IMR-90 (cell line): ENCODE measurements at regions not wholly inside any gene's neighbourhood (a gene's known extent, or its start where the extent isn't known, plus 50 kb on each side); places are given as distances from the start of the nearest gene placed in this dataset.

ENCODE experiments used
- ATAC-seq: fragments of 200-7000 bp; cut with Tn5 transposase; 2 replicates; pipeline ENCODE4 v1.9.1; 2020; ENCODE audit warnings: low read depth, mild to moderate bottlenecking, moderate library complexity
- BruUV-seq: library from RNA; stranded (reverse); fragments of 400-500 nt; replicated peaks from 2 replicates; lab custom pipeline; 2021; lab: Mats Ljungman, UMichigan
- CTCF ChIA-PET: fragments of 300-600 bp; formaldehyde crosslinking; extraction: SDS; loops from one replicate; lab custom pipeline; 2021; ENCODE audit warnings: antibody characterized with exemption; lab: Yijun Ruan, JAX
- POLR2A ChIA-PET: fragments of 300-600 bp; sonication (Branson Sonifier 250); formaldehyde crosslinking; loops from one replicate; lab custom pipeline; 2022; ENCODE audit warnings: antibody characterized with exemption; ENCODE audit not compliant: unreplicated experiment; lab: Charles Lee
- DNase-seq: peaks from one replicate; pipeline ENCODE4 v3.0.0; 2013
- H2AFZ ChIP-seq: replicated peaks from 2 replicates; pipeline ENCODE3; 2013; ENCODE audit warnings: low read length, mild to moderate bottlenecking; ENCODE audit not compliant: poor library complexity
- H2AK5ac ChIP-seq: 2 replicates; pipeline ENCODE4 v1.6.1; 2013; ENCODE audit warnings: low read depth, low read length, inconsistent platforms
- H2AK9ac ChIP-seq: replicated peaks from 2 replicates; pipeline ENCODE3; 2013; ENCODE audit warnings: mild to moderate bottlenecking, low read depth, low read length, moderate library complexity; ENCODE audit not compliant: poor library complexity
- H2BK120ac ChIP-seq: 2 replicates; pipeline ENCODE4 v1.6.1; 2013; ENCODE audit warnings: low read depth, low read length, inconsistent platforms
- H2BK15ac ChIP-seq: 3 replicates; pipeline ENCODE4 v1.6.1; 2013; ENCODE audit warnings: low read depth, low read length, inconsistent platforms
- H2BK20ac ChIP-seq: 2 replicates; pipeline ENCODE4 v1.6.1; 2013; ENCODE audit warnings: low read depth, mild to moderate bottlenecking, inconsistent platforms, low read length, moderate library complexity
- H2BK5ac ChIP-seq: 2 replicates; pipeline ENCODE4 v1.6.1; 2013; ENCODE audit warnings: mild to moderate bottlenecking, low read depth, low read length, inconsistent platforms; ENCODE audit not compliant: poor library complexity, severe bottlenecking
- H3K14ac ChIP-seq: replicated peaks from 2 replicates; pipeline ENCODE4 v1.6.1; 2013; ENCODE audit warnings: low read depth, low read length, inconsistent platforms
- H3K18ac ChIP-seq: 2 replicates; pipeline ENCODE4 v1.6.1; 2013; ENCODE audit warnings: low read depth, low read length, control low read depth
- H3K23ac ChIP-seq: 2 replicates; pipeline ENCODE4 v1.6.1; 2013; ENCODE audit warnings: low read depth, low read length, inconsistent platforms
- H3K27ac ChIP-seq: 2 replicates; pipeline ENCODE4 v1.5.1; 2013; ENCODE audit warnings: mild to moderate bottlenecking, control low read depth, low read length; ENCODE audit not compliant: insufficient read depth
- H3K27me3 ChIP-seq: 2 replicates; pipeline ENCODE4 v1.6.1; 2013; ENCODE audit warnings: low read length; ENCODE audit not compliant: control insufficient read depth, insufficient read depth
- H3K36me3 ChIP-seq: 2 replicates; pipeline ENCODE4 v1.6.1; 2013; ENCODE audit warnings: low read length, mixed read lengths; ENCODE audit not compliant: control insufficient read depth, insufficient read depth
- H3K4ac ChIP-seq: 2 replicates; pipeline ENCODE4 v1.6.1; 2013; ENCODE audit warnings: low read depth, low read length, inconsistent platforms
- H3K4me1 ChIP-seq: 2 replicates; pipeline ENCODE4 v1.6.1; 2013; ENCODE audit warnings: low read length, mixed read lengths; ENCODE audit not compliant: control insufficient read depth, insufficient read depth
- H3K4me2 ChIP-seq: 2 replicates; pipeline ENCODE4 v1.6.1; 2013; ENCODE audit warnings: low read depth, mild to moderate bottlenecking, control low read depth, low read length, moderate library complexity
- H3K4me3 ChIP-seq: 2 replicates; pipeline ENCODE4 v1.5.1; 2013; ENCODE audit warnings: low read depth, mild to moderate bottlenecking, control low read depth, low read length, moderate library complexity; ENCODE audit not compliant: insufficient read depth
- H3K56ac ChIP-seq: 2 replicates; pipeline ENCODE4 v1.6.1; 2013; ENCODE audit warnings: low read length, inconsistent platforms; ENCODE audit not compliant: insufficient read depth; ENCODE audit errors: extremely low read depth
- H3K79me1 ChIP-seq, 2 experiments: 2 replicates each; pipeline ENCODE4 v1.6.1; 2013; ENCODE audit warnings: low read length in 2 of 2, inconsistent platforms in 1 of 2, low read depth in 1 of 2
- H3K9ac ChIP-seq: 2 replicates; pipeline ENCODE4 v1.6.1; 2013; ENCODE audit warnings: low read depth, low read length, control low read depth
- H3K9me1 ChIP-seq: 2 replicates; pipeline ENCODE4 v1.6.1; 2013; ENCODE audit warnings: low read length, inconsistent platforms; ENCODE audit not compliant: insufficient read depth
- H3K9me3 ChIP-seq: 2 replicates; pipeline ENCODE4 v1.6.1; 2013; ENCODE audit warnings: low read length; ENCODE audit not compliant: control insufficient read depth, insufficient read depth
- H4K20me1 ChIP-seq: 2 replicates; pipeline ENCODE4 v1.6.1; 2013; ENCODE audit warnings: low read length, inconsistent platforms; ENCODE audit not compliant: insufficient read depth
- H4K5ac ChIP-seq: 2 replicates; pipeline ENCODE4 v1.6.1; 2013; ENCODE audit warnings: mild to moderate bottlenecking, low read depth, low read length, control low read depth
- H4K8ac ChIP-seq, 2 experiments: 2 replicates each; pipeline ENCODE4 v1.6.1; 2013; ENCODE audit warnings: low read depth in 2 of 2, low read length in 2 of 2, control low read depth in 1 of 2, inconsistent platforms in 1 of 2
- H4K91ac ChIP-seq: 2 replicates; pipeline ENCODE4 v1.6.1; 2013; ENCODE audit warnings: low read depth, low read length, inconsistent platforms; ENCODE audit not compliant: insufficient read depth
- BHLHE40 ChIP-seq: fragments of 150-350 bp; IDR thresholded peaks from 2 replicates; pipeline ENCODE4 v1.6.1; 2016; ENCODE audit warnings: mild to moderate bottlenecking, low read depth, low read length
- CEBPB ChIP-seq: IDR thresholded peaks from 2 replicates; pipeline ENCODE4 v1.6.1; 2012; ENCODE audit warnings: low read depth, low read length, improper control_type of control experiment
- MAFK ChIP-seq: IDR thresholded peaks from 2 replicates; pipeline ENCODE4 v1.6.1; 2012; ENCODE audit warnings: low read depth, low read length, improper control_type of control experiment
- WGBS, 2 experiments: methylation state at CpG; one replicate each; pipeline versions ENCODE4 v1.1.5 to v1.1.7; 2013; ENCODE audit warnings: missing lambda C conversion rate in 2 of 2; ENCODE audit not compliant: insufficient read length in 1 of 2; ENCODE audit errors: extremely low coverage in 2 of 2; 5-methylcytosine and 5-hydroxymethylcytosine counted together
- dilution Hi-C: fragments of 300-500 bp; cut with HindIII; formaldehyde crosslinking; loops from one replicate; pipeline ENCODE4 v1.14.3; 2018; ENCODE audit warnings: low sequenced_read_pairs; ENCODE audit not compliant: unreplicated experiment
- in situ Hi-C: fragments of 300-500 bp; cut with MboI; formaldehyde crosslinking; loops from 3 replicates; pipeline ENCODE4 v1.14.3; 2019; ENCODE audit warnings: low sequenced_read_pairs, inconsistent platforms, mixed read lengths
- intact Hi-C: fragments of 100-400 bp; cut with micrococcal nuclease; formaldehyde crosslinking; loops from 2 replicates; pipeline ENCODE4 v1.10.0; 2022

GRCh38 chr4:146119845-146120404 lies 55.6 kb upstream of the LSM6 start:
- H3K9me3 ChIP-seq = no peaks in the 10 kb centered on the region
- no peak overlapping the region for H3K56ac ChIP-seq
- H3K79me1 ChIP-seq = no peaks in the 10 kb centered on the region
- intact Hi-C loops = no loop called here
- H3K23ac ChIP-seq = no peak overlapping the region
- dilution Hi-C loops = no loop called here
- H3K4ac ChIP-seq = no peak overlapping the region
- in situ Hi-C loops = no loop called here
- no peak overlapping the region for H2AK5ac ChIP-seq
- no peak overlapping the region for H3K27ac ChIP-seq
- H4K91ac ChIP-seq = no peak overlapping the region
- no peak overlapping the region for H2BK120ac ChIP-seq
- H2AFZ ChIP-seq = no peak overlapping the region
- ChIA-PET CTCF (no interaction called here), POLR2A (no interaction called here)
- H3K18ac ChIP-seq = no peak overlapping the region
- no peak overlapping the region for H3K4me3 ChIP-seq
- H2BK5ac ChIP-seq = no peak overlapping the region
- WGBS, 2 experiments = no CpG with 5 or more reads among the region's 6 CpGs
- no peak overlapping the region for H3K9ac ChIP-seq
- H3K14ac ChIP-seq = no peak overlapping the region
- H3K36me3 ChIP-seq = no peaks in the 10 kb centered on the region
- no peaks in the 10 kb centered on the region for H3K9me1 ChIP-seq
- H4K20me1 ChIP-seq = no peaks in the 10 kb centered on the region
- peaks cover 1% of the 10 kb centered on the region; the same call in 1 of the 2 replicates for H3K27me3 ChIP-seq
- no peak overlapping the region for H2BK15ac ChIP-seq
- no peak for ATAC-seq
- no peak overlapping the region for H4K8ac ChIP-seq
- H4K5ac ChIP-seq = no peak overlapping the region
- BruUV-seq = no TSS peak
- H3K4me1 ChIP-seq = no peaks in the 10 kb centered on the region
- no peak overlapping the region for H3K4me2 ChIP-seq
- no peak overlapping the region for H2AK9ac ChIP-seq
- TF ChIP-seq MAFK (peak; percentile 76), CEBPB (peak; percentile 53; the same call in 1 of the 2 replicates), BHLHE40 (no peak)
- no peak for DNase-seq
- H2BK20ac ChIP-seq = no peak overlapping the region
